Activated CD8-positive, alpha-beta T cell treated with anti-CD3 and anti-CD28 coated beads for 36 hours (primary cell): ENCODE measurements at regions not wholly inside any gene's neighbourhood (a gene's known extent, or its start where the extent isn't known, plus 50 kb on each side); places are given as distances from the start of the nearest gene placed in this dataset.
"Not testable (repeated sequence)": the region's sequence is repeated elsewhere in the genome, so short reads cannot be mapped to it uniquely, and the experiment has no call there.

Experiments
- ATAC-seq: fragments of 200-7000 bp; cut with Tn5 transposase; one replicate; pipeline ENCODE4 v1.10.0; 2021; ENCODE audit warnings: mild to moderate bottlenecking, moderate library complexity
- CTCF ChIA-PET: fragments of 350-600 bp; sonication (Branson Sonifier 250); formaldehyde crosslinking; loops from one replicate; lab custom pipeline; 2021; ENCODE audit warnings: antibody characterized with exemption; lab: Charles Lee
- POLR2A ChIA-PET: fragments of 350-600 bp; sonication (Branson Sonifier 250); formaldehyde crosslinking; loops from one replicate; lab custom pipeline; 2021; ENCODE audit warnings: antibody characterized with exemption; lab: Charles Lee
- DNase-seq: peaks from one replicate; pipeline ENCODE4 v3.0.0-alpha.2; 2020
- H3K27ac Mint-ChIP-seq: one replicate; pipeline ENCODE4 v1.8.0; 2021; ENCODE audit warnings: mild to moderate bottlenecking, mixed read lengths
- H3K27me3 Mint-ChIP-seq: one replicate; pipeline ENCODE4 v1.8.0; 2021; ENCODE audit warnings: mixed read lengths
- H3K36me3 Mint-ChIP-seq: one replicate; pipeline ENCODE4 v1.8.0; 2021; ENCODE audit warnings: low read depth, mixed read lengths
- H3K4me1 Mint-ChIP-seq: one replicate; pipeline ENCODE4 v1.8.0; 2021; ENCODE audit warnings: low read depth, mixed read lengths
- H3K4me3 Mint-ChIP-seq: one replicate; pipeline ENCODE4 v1.8.0; 2021; ENCODE audit warnings: mild to moderate bottlenecking, moderate library complexity, mixed read lengths
- H3K9me3 Mint-ChIP-seq: one replicate; pipeline ENCODE4 v1.8.0; 2021; ENCODE audit warnings: mixed read lengths
- CTCF ChIP-seq: fragments of 200-600 bp; IDR thresholded peaks from one replicate; pipeline ENCODE4 v1.8.0; 2022; ENCODE audit warnings: antibody characterized with exemption, mild to moderate bottlenecking
- intact Hi-C: fragments of 100-400 bp; cut with micrococcal nuclease; formaldehyde crosslinking; loops from one replicate; pipeline ENCODE4 v1.10.0; 2022

DNA sequence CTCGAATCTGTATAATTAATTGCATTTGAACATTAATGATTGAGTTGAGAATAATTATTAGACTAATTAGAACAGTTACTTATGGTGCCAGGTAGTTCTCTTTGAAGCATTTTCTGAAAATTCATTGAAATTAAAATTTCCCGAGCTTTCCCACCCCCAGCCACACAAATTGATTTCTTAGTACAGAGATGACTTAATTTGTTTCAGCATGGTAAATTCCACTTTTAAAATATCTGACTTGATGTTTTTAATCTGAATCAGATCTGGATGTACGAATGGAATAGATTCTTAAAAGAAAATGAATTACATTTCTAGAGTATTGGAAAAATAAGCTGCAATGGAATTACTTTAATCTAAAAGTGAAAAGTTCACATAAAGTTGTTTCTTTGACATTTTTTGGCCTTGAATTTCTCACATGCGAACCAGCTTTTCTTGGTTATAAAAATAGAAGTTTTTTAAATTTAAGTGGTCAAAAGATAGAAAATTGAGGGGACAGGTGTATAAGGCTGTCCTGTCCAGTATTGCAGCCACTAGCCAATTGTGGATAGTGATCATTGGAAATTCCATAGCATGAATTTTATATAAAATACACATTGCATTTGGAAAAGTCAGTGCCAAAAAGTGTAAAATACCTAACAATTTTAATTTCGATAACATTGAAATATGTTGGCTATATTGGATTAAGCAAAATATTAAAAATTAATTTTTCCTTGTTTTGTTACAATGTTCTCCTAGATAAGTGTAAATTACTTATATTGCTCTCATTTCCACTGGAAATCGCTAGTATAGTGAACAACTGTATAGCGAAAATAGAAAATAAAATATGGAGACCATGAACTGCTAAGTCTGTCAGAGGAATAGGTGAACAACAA is 102.9 kb downstream of the OR2B2 start:
- intact Hi-C loops: loop anchor here (2.0 to 5.0 kb wide), 2 partner anchors 57 to 677 kb away; a partner anchor contains a TSS
- ChIA-PET POLR2A (interaction anchor here (0.6 to 10.7 kb wide), 26 partner anchors 9 to 1789 kb away, joined by 3 to 470 read pairs (median 7); a partner anchor contains a TSS), CTCF (interaction anchor here (1.4 to 7.0 kb wide), 10 partner anchors 9 to 682 kb away, joined by 3 to 63 read pairs (median 6); a partner anchor contains a TSS)
- Mint-ChIP-seq H3K4me3 (peak overlapping the region; percentile 90), H3K27me3 (peaks cover 2% of the 10 kb centered on the region), H3K27ac (peak overlapping the region; percentile 96), H3K4me1 (peaks cover 51% of the 10 kb centered on the region), H3K36me3 (peaks cover 12% of the 10 kb centered on the region), H3K9me3 (no peaks in the 10 kb centered on the region)
- no peak for TF ChIP-seq CTCF
- no peak for DNase-seq
- ATAC-seq: no peak

DNA sequence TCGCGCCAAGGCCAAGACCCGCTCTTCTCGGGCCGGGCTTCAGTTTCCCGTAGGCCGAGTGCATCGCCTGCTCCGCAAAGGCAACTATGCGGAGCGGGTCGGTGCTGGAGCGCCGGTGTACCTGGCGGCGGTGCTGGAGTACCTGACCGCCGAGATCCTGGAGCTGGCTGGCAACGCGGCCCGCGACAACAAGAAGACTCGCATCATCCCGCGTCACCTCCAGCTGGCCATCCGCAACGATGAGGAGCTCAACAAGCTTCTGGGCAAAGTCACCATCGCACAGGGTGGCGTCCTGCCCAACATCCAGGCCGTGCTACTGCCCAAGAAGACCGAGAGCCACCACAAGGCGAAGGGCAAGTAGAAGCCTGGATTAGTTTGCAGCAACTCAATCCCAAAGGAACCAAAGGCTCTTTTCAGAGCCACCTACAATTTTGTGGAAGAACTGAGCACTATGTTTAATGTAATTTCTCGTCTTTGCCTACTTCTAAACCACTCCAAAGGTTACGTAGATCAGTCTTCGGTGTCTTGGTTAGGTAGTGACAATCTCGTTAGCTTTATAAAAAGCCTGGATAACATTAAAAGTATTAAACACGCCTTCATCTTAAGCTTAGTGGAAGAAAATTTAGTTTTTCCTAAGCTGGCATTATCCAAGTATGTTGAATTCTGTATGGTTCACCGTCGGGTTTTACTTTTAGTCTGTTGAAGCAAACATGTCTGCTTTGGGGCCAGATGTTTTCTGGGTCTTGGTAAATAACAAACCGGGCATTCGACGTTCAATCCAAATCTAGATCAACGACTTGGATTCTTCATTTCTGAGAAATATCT is 103.7 kb downstream of the OR2B2 start:
- Mint-ChIP-seq H3K27ac (peak overlapping the region; percentile 96), H3K4me1 (peaks cover 43% of the 10 kb centered on the region), H3K36me3 (peaks cover 11% of the 10 kb centered on the region), H3K4me3 (peak overlapping the region; percentile 90)
- not testable (repeated sequence) for H3K9me3 Mint-ChIP-seq, ATAC-seq, H3K27me3 Mint-ChIP-seq
- ChIA-PET CTCF (interaction anchor here (0.8 to 7.0 kb wide), 10 partner anchors 10 to 681 kb away, joined by 3 to 63 read pairs (median 6); a partner anchor contains a TSS), POLR2A (interaction anchor here (0.6 to 10.7 kb wide), 29 partner anchors 12 to 1781 kb away, joined by 3 to 470 read pairs (median 5); a partner anchor contains a TSS)
- DNase-seq: peak; percentile 49
- intact Hi-C loops: loop anchor here (2.0 to 5.0 kb wide), 2 partner anchors 58 to 676 kb away; a partner anchor contains a TSS

GRCh38 chr6:27807441-27808241 is 104.6 kb downstream of the OR2B2 start:
- peak overlapping the region; percentile 96 for H3K27ac Mint-ChIP-seq
- intact Hi-C loops: loop anchor here (2.0 to 5.0 kb wide), 2 partner anchors 59 to 675 kb away; a partner anchor contains a TSS
- H3K4me3 Mint-ChIP-seq: peak overlapping the region; percentile 90
- peaks cover 37% of the 10 kb centered on the region for H3K4me1 Mint-ChIP-seq
- POLR2A ChIA-PET: interaction anchor here (0.7 to 10.7 kb wide), 27 partner anchors 11 to 1652 kb away, joined by 3 to 470 read pairs (median 5); a partner anchor contains a TSS
- H3K36me3 Mint-ChIP-seq: peaks cover 11% of the 10 kb centered on the region
- H3K9me3 Mint-ChIP-seq, H3K27me3 Mint-ChIP-seq: not testable (repeated sequence)
- peak; percentile 74 for ATAC-seq
- CTCF ChIA-PET: interaction anchor here (0.8 to 7.0 kb wide), 9 partner anchors 10 to 662 kb away, joined by 3 to 63 read pairs (median 5); a partner anchor contains a TSS
- peak; percentile 85 for DNase-seq

DNA sequence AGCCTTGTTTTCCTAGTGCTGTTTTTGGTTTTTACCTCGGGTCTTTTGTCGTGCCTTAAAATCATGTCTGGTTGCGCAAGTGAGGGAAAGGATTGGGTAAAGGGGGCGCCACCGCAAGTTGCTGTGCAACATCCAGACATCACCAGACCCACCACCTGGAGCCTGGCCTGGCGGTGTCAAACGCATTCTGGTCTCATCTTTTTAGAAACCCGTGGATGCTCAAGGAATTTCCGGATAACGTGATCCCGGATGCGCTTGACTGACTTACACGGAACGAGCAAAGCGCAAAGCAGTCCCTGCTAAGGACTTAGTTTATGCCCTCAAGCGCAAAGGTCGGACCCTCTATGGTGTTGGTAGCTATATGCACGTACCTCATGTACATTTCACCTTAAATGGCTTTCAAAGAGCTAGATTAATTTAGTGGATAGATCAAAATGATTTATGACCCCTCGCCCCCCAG is 105.2 kb downstream of the OR2B2 start:
- Mint-ChIP-seq H3K9me3 (no peaks in the 10 kb centered on the region), H3K27ac (peak overlapping the region; percentile 96), H3K27me3 (peaks cover 2% of the 10 kb centered on the region), H3K36me3 (peaks cover 11% of the 10 kb centered on the region), H3K4me1 (peaks cover 37% of the 10 kb centered on the region), H3K4me3 (peak overlapping the region; percentile 90)
- ATAC-seq (no peak), DNase-seq (peak; percentile 68)
- TF ChIP-seq CTCF: no peak
- intact Hi-C loops: loop anchor here (5.0 kb wide), 1 partner anchor 675 kb away; a partner anchor contains a TSS
- POLR2A ChIA-PET: interaction anchor here (0.8 to 10.7 kb wide), 20 partner anchors 10 to 1651 kb away, joined by 3 to 470 read pairs (median 10); a partner anchor contains a TSS
- CTCF ChIA-PET: interaction anchor here (1.0 to 7.0 kb wide), 8 partner anchors 9 to 662 kb away, joined by 3 to 63 read pairs (median 6); a partner anchor contains a TSS

- intact Hi-C loops: loop anchor here (5.0 kb wide), 1 partner anchor 673 kb away; a partner anchor contains a TSS
- Mint-ChIP-seq H3K27ac (no peak overlapping the region), H3K27me3 (peaks cover 2% of the 10 kb centered on the region), H3K4me1 (peaks cover 25% of the 10 kb centered on the region), H3K9me3 (no peaks in the 10 kb centered on the region), H3K4me3 (no peak overlapping the region), H3K36me3 (peaks cover 7% of the 10 kb centered on the region)
- ChIA-PET CTCF (no interaction called here), POLR2A (interaction anchor here (0.6 to 10.7 kb wide), 4 partner anchors 10 to 673 kb away, joined by 3 to 470 read pairs (median 118); a partner anchor contains a TSS)
- no peak for DNase-seq
- TF ChIP-seq CTCF: no peak
- ATAC-seq: no peak
Measured at GRCh38 chr6:27805347-27805746, 106.8 kb downstream of the OR2B2 start.
